Uterus (tissue), 2 donors: ENCODE measurements at regions not wholly inside any gene's neighbourhood (a gene's known extent, or its start where the extent isn't known, plus 50 kb on each side); places are given as distances from the start of the nearest gene placed in this dataset.

Experiments used
- CTCF ChIP-seq, 4 experiments: fragments of 200-600 bp in 2 of 4; fragments of 450-650 bp in 2 of 4; sonication (generic) in 2 of 4; IDR thresholded peaks; one replicate each; pipeline ENCODE4 v1.5.1; 2016 to 2019; ENCODE audit warnings: antibody characterized with exemption in 4 of 4, mild to moderate bottlenecking in 2 of 4, moderate library complexity in 1 of 4
- POLR2A ChIP-seq, 2 donors: fragments of 450-650 bp; IDR thresholded peaks; one replicate each; pipeline ENCODE4 v1.6.1; 2016; ENCODE audit warnings: antibody characterized with exemption in 2 of 2, mild to moderate bottlenecking in 1 of 2, moderate library complexity in 1 of 2

GRCh38 chr14:58725871-58726270 is 88.1 kb downstream of the DACT1 start:
- TF ChIP-seq CTCF (IDR thresholded peaks at IDR 0.05) (no peak), POLR2A (IDR thresholded peaks at IDR 0.05) (no peak)
